NCI-H146 (cell line): ENCODE measurements at regions not wholly inside any gene's neighbourhood (a gene's known extent, or its start where the extent isn't known, plus 50 kb on each side); places are given as distances from the start of the nearest gene placed in this dataset.

ENCODE experiments used
- DNase-seq: peaks from one replicate; lab custom pipeline; 2025; lab: John Stamatoyannopoulos, UW

DNA sequence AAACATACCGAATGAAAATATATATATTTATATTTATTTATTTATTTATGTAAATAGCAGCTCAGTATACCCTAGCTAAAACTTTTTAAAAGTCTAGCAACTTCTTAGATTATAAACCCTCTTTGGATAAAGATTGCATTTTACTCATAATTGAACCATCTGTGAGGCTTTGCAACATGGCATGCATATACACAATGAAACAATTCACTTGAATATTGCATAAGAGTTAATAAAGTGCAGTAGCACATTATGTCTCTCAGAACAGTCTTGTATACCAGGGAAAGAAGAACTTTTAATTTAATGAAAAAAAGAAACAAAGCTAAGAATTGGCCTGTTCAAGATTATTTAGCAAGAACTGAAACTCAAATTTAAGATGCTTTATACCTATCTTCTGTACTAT is 1363.9 kb upstream of the ADGRL2 start:
- DNase-seq, result no peak

DNA sequence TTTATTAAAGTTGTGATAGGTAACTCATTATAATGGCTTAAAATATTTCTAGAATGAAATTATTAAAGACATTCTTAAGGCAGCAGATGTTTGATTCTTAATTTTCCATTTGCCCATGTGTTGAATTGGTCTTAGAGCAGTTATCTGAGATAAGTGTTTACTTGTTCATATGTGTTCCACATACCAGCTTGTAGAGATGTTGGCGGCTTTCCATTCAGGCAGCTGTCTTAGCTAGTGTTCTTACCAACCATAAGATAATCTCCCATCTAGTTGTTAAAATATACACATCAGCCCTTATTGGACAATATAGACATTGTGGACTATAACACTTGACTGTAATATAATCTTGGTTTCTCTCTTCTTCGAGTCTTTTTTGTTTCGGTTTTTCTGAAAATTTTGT is 1372.9 kb upstream of the ADGRL2 start:
- no peak for DNase-seq

DNA sequence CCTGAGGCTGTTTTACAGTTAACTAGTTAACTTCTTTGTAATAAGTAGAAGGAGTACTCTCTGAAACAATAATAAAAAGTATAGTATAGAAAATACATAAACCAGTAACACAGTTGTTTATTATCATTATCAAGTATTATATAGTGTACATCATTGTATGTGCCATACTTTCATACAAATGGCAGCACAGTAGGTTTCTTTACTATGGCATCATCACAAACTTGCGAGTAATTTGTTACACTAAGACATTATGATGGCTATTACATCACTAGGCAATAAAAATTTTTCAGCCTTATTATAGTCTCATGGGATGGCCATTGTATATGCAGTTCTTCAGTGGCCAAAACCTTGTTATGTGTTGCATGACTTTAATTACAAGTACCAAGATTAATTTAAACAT is 1376.5 kb upstream of the ADGRL2 start:
- no peak for DNase-seq

DNA sequence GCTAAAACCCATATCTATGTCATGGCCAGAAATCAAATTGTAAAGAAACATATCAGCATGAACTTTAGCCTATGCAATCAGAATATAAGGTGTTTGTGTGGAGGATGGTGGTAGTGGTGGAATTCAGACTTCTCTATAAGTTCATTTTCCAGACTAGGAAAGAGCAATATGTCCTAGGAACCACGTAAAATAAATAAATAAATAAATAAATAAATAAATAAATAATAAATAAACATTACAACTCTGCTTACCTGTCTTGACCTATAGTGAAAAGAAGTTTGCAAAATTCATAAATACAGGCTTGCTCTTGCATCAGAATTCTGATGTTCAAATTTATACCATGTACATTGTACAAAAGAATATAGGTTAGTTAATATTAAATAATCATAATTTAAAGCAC is 1382.6 kb upstream of the ADGRL2 start:
- no peak for DNase-seq

DNA sequence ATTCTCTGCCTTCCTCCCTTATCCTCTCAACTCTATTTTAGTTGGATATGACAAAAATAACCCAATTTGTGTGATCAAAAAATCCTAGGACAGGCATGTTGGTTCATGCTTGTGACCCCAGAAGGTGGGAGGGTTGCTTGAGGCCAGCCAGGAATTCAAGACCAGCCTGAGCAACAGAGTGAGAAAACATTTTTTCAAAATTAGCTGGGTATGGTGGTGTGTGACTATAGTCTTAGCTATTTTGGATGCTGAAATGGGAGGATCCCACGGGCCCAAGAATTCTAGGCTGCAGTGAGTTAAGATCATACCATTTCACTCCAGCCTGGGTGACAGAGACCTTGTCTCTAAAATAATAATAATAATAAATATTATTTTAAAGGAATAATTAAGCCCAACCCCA is 1383.1 kb upstream of the ADGRL2 start:
- DNase-seq, result no peak

DNA sequence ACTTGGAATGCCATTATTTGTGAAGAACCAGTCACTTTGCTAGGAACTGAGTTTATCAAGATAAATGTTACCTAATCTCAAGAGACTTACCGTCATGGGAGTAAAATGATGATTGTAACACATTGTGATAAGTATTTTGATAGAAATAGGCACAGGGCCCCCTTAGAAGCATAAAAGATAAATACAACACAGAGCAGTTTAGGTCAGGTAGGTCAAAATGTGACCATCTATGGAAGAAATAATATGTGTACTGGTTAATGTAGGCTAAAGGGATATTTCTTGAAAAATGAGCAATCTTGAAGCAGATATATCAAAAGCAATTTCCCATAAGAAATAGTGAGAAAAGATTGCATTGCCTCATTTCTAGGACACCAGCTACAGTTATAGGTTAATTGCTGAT is 1386.8 kb upstream of the ADGRL2 start:
- no peak for DNase-seq

DNA sequence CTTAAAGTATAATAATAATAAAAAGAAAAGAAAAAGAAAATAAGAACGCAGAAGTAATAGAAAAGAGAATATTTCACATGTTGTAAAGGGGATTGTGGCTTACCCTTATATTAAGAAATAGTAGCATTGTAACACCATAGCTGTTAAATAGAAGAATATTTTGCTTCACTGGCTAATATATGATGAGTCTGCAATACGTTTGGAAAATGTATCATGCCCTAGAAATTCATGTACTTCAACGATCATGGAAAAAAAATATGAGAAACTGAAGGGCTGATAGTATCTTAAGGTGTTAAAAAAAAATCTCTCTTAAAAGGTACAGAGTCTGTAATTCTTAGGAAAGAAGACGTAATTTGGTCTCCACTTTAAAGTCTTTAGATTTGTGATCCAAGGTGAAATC is 1390.5 kb upstream of the ADGRL2 start:
- no peak for DNase-seq

DNA sequence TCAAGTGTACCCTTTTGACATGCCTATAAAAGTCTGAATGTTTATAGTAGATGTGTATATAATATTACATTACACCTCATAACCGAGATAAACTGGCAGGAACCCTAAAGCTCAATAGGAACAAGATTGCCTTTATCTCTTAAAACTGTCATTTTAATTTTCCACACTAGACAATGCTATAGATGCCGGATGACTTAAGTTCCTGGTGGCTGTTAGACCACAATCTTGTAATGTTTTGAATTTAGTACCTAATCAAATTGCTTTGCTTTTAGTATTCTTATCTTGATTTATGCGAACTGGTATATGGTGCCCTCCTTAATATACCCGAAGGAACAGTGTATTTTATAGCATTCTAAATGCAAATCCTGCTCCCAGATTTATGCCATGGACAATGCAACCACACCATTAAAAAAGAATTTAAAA is 1397.0 kb upstream of the ADGRL4 start:
- DNase-seq, result no peak

DNA sequence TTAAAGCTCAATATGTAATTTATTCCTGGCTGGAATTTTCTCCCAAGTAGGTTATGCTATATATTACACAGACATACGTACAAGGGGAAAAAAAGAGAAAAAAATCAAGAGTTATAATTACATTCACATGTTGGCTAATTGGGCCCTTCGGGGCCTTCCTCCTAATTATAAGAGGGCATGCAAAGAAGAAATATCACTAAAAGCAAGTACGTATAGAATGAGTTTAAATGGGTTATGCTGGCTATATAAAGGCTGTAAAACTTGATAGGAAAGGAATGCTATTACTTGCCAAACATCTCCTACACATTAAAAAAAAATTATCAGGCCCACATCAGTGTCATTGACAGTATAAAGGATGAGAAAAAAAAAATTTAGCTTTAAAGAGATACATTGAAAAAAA is 1396.1 kb upstream of the ADGRL4 start:
- DNase-seq, result no peak

DNA sequence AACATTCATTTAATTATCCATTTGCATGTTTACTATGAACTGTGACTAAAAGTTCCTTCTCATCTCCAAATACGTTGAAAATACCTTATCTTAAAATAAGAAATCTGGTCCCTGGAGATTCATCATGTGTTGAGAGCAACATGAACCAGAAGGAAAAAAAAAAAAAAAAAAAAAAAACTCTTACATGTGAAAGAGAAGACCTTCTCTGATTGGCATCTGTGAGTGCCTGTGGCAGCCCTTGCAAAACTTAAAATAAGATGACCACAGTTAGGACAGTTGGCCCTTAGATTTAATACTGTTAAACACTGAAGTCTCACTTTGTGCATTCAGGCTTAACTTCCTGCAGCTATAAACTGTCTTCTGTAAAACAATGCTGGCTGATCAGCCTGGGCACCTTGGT is 1395.2 kb upstream of the ADGRL4 start:
- no peak for DNase-seq

DNA sequence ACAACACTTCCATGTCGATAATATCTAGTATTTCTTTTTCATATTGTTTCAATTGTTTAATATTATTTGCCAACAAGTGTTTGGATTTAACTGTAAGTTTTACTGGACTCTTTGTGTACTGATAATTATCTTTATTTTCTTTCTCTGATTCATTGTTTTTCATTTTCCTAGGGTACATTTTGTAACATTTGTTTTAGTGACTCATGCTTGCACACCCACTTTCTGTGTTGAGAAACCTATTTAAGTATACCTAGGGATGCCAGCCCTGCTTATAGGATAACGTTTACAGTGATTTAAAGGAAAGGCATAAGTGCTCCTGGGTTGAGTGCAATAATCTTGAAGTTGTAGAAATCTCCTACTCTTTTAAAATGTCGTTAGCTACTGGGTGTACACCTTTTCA is 1386.0 kb upstream of the ADGRL4 start:
- no peak for DNase-seq

DNA sequence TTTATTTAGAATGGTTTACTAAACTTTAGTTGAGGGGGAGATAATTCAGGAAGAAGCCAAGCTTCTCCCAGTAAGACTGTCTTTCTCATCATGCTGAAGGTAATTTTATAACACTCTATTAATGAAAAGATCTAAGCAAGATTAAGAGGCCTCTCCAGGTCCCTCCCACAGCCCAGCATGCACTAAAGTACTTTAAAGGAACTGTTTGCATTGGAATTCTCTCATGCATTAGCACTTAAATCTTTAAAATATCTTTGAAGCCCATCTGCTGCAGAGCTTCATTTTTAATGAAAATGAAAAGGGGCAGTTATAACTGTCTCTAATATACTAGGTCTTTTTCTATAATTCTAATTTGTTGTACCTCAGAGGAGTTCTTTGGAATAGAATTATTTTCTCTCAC is 1379.1 kb upstream of the ADGRL4 start:
- no peak for DNase-seq

DNA sequence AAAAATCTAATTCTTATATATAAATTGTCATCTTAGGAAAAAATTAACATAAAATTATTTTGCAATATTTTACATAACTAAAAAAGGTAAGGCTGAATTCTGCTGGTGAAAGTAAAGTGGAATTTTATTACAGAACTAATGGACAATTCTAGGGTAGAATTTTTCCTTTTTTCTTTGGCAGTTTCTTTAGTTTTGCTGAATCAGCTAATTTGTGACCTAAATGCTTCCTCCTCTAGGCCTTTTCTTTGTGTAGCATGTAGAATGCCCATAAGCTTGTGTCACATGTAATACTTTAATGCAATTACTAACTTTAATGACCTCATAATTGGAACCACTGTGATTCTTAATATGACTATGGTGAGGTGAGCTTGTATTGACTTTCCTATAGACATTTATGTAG is 1378.4 kb upstream of the ADGRL4 start:
- DNase-seq, result no peak

DNA sequence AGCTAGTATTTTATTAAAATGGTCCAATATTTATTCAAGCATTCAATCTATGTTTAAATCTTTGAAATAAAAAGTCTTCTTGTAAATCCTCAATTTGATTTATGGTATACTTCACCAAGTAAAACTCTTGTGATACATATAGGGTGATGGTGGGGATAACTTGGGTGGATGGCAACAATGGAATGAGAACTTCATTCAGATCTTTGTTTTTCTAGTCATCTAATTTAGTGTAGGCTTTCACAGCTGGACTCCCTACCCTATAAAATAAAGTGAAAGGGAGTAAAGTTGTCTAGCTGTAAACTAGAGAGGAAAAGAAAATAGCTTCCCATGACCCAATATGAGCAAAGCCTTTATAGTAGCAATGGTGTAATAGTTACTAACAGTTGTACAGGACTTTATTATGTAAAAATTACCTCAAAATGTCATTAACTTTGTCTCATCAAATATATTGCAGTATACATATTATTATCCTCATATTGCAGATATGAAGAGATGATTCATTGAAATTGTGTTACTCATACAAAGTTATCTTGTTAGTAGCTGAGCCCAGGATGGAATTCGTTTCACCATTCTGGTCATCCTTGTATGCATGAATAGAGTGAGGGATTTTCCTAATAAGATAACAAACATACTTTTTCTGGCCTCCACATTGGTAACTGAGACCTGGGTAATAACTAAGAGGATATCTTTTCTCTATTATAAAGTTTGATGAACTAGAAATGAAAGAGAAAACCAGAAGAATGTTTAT is 1377.7 kb upstream of the ADGRL4 start:
- no peak for DNase-seq

DNA sequence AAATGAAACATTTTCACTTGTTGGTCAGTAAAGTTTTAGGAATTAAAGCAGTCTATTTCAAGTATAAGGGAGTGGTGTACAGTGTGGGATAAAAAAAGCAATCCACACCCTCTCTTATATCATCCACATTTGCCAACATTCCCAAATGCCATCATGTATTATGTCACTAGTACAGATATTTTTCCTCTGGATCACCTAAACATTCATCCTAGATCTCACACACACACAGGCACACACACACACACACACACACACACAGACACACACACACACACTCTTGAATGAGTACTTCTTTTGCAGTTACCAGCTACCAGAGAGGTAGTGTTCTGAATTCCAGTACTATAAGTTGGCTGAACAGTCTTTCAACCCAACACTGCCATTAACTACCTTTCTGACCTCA is 1369.1 kb upstream of the ADGRL4 start:
- DNase-seq, result no peak

DNA sequence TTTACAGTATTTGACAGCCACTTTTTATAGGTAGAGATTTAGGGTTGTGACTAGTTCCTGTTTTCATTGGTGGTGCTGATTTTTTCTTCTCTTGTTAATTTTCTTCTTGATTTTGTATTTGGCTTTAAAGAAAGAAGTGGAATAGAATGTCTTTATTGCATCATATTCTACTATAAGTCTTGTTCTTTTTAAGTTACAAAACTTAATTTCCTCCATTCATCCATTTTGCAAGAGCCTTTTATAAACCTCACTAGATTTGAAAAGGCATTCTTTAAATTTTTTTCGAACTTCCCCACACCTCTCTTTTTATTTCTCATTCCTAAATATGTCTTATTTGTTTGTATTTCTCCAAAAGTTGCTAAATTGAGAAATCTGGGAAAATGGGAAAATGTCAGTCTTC is 1368.6 kb upstream of the ADGRL4 start:
- no peak for DNase-seq

DNA sequence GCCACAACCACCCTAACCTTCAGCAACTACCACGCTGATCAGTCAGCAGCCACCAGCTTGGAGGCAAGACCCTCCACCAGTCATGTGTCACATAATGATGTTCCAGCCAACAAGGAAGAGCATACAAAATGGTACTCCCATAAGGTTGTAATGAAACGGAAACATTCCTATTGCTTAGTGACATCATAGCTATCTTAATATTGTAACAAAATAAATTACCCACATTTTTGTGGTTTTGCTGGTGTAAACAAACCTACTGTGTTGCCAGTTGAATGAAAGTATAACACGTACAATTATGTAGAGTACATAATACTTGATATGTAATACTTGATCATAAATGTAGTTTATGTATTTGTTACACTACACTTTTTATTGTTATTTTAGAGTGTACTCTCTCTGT is 1363.2 kb upstream of the ADGRL4 start:
- DNase-seq, result no peak

DNA sequence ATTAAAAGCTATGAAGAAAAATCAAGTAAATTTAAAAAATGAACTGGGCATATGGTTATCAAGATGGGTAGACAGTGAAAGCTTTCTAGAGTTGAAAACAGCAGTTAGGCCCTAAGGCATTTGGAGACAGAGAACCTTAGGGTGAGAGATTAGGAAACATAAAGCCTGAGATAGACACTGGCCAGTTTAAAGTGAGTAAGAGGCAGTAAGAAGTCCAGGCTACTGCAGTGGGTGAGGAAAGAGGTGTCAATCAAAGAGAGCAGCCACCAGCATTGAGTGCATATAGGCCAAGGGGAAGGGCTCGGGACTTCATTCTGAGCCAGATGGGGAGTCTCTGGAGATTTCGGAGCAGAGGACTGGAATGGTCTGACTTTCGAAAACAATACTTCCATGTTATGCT is 1360.5 kb upstream of the ADGRL4 start:
- DNase-seq, result no peak

DNA sequence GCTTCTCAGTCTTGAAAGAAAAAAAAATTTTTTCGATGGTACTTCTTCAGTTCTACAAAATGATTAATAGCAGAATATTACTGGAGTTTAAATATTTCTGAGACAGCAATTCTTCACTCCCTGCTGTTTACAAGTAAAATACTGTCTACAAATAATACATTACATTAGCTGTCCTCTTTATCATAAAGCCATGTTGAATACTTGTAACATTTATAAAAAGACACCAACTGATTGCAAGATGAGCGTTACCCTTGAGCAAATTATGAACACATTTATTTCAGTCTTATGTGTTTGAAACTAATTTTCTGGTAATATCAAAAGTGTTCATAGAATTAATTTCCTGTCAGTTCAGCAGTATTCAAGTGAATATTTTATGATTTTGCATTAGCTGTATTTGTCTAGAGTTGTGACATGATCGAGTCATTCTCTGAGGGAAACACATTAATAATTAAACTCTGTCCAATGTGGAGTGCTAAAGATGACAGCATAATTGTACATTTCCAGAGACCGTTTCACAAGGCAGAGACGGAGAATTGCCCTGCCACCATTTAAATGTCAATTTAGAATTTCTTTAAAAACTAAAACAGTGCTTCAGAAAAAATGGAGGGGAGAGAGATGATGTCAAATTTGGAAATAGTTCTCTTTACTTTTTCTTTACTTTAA is 1359.0 kb upstream of the ADGRL4 start:
- no peak for DNase-seq

DNA sequence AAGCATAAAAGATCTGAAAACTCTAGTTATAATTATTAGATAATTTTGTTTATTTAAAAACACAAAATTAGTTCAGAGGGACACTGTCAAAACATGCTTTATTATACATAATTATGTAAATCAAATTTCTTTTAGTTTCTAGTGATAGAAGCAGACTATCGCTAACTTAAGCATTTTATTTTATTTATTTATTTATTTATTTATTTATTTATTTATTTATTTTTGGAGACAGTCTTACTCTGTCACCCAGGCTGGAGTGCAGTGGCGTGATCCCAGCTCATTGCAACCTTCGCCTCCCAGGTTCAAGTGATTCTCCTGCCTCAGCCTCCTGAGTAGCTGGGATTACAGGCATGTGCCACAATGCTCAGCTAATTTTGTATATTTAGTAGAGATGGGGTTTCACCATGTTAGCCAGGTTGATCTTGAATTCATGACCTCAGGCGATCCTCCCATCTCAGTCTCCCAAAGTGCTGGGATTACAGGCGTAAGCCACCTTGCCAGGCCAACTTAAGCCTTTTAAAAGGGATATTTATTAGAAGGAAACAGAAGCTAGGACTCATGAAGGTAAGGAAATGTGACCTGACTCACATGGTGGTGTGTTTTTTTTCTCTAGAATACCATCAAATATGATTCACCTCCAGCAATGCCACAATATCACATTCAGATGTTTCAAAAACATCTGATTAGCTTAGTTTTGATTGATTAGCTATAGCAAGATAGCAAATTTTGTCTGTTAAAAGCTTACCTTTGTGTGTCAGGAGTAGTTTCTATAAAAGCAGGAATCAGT is 1357.4 kb upstream of the ADGRL4 start:
- no peak for DNase-seq

DNA sequence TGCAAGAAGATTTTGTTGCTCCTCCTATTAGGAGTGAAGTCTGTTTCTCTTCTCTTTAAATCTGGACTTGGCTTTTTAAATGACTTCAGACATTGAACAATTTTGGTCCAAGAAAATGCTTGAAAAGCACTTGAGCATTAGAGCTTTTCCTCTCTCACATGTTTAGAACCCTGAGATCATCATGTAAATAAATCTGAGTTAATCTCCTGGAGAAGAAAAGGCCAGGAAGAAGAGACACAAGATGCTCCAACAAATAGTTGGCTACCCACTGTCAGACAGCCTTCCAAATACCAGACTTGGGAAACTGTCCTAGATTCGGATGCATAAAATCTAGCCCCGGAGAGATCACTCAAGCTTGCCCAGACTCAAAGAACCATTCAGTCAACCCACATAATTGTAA is 1353.1 kb upstream of the ADGRL4 start:
- DNase-seq, result no peak

DNA sequence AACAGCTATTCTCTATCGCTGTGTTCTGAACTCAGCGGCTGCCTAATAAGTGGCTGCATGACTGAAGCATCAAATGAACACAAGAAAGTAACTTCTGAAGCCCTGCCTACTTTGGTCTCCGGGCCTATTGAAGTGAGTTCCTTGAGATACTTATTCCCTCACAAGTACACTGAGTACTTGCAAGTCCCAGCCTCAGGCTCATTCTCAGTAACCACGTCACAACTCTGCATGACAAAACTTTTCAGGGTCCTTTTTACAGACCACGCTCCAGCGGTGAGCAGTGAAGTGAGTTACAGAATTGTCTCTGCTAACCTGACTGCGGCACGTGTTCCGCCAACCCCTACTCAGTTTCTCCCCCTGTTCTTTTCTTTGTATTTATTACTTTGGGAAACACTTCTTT is 1342.7 kb upstream of the ADGRL4 start:
- no peak for DNase-seq

DNA sequence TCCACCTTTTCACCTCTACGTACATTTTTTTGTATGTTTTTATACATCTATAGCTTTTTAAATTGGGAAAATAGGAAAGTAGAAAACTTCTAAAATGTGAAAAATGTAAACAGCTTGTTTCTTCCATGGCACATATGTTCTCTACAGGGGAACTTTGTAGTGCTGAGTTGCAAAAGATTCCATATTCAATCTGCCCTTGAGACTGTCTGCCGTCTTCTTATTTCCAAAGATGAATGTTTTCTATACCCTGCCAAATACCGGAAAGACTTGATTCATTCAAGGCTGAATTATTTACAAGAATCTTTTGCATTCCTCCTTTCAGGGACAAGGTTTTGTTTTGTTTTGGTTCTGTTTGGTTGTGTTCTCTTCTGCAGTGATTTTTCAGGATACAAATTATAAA is 1334.5 kb upstream of the ADGRL4 start:
- DNase-seq, result no peak
